CD4-positive, alpha-beta T cell treated with Interleukin-4 for 1 hour (primary cell): ENCODE measurements at regions not wholly inside any gene's neighbourhood (a gene's known extent, or its start where the extent isn't known, plus 50 kb on each side); places are given as distances from the start of the nearest gene placed in this dataset.

Experiments used
- DNase-seq, 2 donors: peaks; one replicate each; pipeline ENCODE4 v3.0.0-alpha.2; 2020 to 2022

DNA sequence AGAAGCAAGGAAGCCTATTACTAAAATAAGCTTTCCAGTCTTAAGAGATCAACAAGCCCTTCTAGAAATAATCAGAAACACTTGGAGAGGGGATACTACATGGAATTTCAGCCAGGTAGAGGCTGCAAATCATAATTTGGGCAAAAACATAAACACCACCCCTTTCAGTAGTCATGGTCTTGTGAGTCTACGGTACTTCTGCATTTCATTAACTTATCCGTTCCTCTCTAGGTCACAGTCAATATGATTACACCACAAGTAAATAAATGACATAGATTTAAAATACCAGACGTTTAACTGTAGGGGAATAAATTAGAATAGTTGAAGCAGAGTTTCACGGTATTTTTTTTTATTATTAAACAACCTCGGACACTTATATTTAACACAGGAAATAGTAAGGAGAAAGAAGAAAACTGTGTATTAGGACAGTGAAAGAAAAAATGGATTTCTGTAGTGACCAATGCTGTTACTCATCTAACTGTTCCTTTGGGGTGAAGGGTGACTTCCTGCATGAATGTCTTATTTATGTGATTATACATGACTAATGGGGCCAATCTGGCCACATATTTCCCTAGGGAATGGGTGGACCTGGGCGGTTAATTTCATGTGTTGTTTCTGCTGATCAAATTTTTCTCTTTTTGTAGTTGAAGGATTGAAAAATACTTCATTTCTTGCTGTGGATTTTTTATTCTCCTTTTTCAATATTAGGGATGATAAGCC lies 456.6 kb upstream of the UBE2E3 start:
- DNase-seq = no peak

DNA sequence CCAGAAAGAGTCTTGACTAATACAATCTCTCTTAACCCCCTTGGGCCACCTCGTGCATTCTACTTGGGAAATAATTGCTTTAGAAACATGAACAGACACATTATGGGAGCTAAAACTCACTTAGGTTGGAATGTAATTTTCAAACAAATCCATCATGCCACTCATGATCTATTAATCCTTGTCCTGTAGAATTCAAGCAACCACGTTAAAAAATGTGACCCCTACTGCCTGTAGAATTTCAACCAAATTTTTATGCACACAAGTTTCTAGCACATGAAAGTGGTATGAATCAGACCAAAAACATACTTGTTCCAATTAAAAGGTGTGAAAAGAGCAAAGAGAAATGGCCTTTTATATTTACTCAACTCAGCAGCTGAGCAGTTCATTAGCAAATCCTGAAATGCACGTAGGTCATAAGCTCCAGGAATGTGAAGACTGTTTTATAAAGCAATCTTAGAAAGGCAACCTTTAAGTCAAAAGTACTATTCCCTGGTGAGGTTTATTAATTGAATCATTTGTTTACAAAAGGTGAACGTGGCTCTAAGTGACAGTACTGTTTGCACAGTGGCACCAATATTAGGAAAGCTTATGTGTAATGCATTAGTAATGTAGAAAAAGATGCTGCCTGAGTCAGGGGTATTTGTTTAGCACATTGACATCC lies 459.4 kb upstream of the UBE2E3 start:
- no peak for DNase-seq

DNA sequence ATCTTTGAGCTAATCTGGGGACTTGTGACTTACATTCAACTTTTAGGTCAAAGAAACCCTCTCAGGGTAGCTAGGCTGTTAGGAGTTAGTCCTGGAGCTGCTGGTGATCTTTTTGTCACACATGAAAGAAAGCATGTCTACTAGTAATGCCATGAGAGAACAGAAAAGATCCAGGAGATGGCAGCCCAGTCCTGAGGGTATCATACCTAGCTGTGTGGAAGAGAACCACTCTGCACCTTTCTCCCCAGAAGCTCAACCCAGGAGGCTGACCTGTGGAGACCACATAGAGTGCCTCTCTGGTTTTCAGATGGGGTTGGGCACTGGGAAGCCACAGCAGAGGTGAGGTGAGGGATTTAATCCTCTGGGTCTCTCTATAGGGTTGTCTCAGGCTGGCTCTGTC lies 460.2 kb upstream of the UBE2E3 start:
- no peak for DNase-seq

DNA sequence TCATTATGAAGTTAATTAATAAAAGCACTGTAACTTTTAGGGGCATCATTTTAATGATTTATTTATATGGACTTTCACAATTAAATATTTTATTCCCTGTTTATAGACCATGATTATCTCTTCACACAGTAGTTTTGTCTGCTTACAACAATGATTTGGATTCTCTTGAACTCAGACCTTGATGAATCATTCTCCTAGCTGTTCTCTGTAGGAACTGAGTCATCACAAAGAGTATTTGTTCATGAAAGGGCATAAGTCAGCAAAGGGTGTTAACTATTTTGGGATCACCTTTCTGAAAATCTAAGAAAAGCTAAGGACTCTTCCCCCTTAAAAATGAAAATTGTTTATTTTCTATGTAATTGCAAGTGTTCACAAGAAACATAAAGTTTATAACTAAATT lies 461.1 kb upstream of the UBE2E3 start:
- DNase-seq = no peak

DNA sequence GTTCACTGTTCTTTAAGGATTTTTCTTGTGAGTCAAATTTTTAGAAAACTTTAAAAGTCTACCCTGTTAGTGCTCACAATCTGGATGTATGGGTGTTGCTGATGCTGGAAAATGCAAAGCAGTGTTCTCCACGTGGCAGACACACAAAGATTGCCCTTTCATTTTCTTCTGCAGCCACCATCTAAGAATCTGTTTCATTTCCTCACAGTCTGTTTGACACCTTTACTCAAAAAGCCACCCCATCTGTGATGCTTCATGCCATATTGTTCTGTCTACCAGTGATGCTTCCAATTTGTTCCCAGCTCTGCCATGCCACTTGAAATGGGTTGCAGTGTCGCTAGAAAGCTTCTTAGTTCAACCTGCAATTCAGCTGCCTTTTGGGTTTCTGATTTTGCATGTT lies 464.2 kb upstream of the UBE2E3 start:
- no peak for DNase-seq

DNA sequence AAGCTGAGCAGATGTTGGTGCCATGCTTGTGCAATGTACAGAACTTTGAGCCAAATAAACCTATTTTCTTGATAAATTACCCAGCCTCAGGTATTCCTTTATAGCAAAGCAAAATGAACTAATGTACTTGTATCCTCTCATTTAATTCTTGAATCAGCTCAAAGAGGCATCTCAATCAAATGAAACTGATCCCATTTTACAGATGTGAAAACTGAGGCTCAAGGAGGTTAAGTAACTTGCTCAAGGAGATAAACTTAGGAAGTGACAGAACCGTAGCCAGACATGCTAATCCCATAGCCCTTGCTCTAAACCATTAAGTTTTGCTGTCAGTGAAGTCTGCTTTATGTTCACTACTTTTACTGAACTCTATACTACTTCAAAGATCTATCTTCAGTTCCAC lies 467.0 kb upstream of the UBE2E3 start:
- DNase-seq = no peak

DNA sequence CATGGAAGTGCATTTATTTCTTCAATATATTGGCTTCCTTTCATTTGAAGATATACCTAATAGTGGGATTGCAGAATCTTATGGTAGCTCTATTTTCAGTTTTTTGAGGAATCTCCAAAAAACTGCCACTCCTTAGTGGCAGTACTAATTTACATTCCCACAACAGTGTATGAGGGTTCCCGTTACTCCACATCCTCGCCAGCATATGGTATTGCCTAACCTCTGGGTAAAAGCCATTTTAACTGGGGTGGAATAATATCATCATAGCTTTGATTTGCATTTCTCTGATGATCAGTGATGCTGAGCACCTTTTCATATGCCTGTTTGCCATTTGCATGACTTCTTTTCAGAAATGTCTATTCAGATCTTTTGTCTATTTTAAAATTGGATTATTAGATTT lies 471.9 kb upstream of the UBE2E3 start:
- no peak for DNase-seq

DNA sequence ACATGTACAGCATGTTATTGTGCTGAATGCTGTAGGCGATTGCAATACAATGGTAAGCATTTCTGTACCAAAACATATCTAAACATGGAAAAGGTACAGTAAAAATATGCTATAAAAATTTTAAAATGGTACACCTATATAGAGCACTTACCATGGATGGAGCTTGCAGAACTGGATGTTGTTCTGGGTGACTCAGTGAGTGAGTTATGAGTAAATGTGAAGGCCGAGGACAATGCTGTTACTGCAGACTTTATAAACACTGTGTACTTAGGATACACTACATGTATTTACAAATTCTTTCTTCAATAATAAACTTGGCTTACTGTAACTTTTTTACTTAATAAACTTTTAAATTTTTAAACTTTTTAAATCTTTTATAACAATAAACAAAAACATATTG lies 473.4 kb upstream of the UBE2E3 start:
- no peak for DNase-seq

DNA sequence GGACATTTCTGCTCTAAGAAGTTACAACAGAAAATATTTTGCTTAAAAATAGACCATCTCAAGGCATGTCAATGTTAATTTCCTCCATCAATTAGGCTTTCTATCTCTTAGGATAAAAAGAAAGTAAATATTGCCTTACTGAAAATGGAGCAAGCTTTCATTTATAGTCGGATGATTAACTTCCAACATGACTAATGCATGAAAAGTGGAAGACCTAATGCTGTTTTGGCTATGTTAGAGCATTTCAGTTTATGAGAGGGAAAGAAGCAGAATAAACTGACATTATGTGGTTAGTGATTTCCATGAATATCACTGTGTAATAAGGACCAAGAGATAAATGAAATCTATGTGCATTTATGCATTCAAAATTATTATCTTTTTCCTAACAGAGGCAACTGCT lies 475.2 kb upstream of the UBE2E3 start:
- DNase-seq = no peak

DNA sequence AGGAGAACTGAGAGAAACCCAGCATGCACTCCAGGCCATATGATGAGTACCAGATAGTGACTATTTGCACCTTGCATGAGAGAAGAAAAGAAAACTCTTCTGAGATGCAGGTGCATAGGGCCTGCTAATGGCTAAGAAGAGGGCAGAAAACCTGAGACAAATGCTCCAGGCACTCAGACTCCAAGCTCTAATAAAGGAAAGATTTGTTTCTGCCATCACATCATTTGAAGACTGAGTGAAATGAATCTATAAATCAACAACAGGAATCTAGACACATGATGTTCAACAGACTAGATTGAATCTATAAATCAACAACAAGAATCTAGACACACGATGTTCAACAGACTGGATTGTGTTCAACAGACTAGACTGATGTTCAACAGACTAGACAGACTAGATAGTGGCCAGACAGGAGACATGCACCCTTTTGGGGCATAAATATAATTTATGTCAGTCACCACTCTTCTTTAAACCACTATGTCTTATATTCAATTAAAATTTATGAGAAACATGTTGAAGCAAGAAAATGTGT lies 482.7 kb upstream of the UBE2E3 start:
- DNase-seq = no peak

DNA sequence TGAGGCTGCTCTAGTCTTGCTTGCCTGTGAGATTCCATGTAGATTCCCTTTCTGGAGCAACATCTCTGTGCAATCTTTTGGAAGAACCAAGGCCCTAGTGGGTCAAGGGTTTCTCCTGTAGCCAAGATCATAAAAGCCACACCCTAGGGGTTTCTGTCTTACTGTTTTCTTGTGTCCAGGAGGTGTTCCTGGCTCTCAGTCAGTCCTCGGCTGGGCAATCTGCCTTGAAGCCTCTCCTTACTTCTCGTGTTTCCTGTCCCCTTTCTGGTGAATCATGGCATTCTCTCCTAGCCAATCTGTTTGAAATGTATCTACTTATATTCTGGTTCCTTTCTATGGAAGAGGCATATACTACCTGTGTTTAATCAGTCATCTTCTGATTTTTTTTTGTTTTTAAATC lies 484.8 kb upstream of the UBE2E3 start:
- DNase-seq = no peak

DNA sequence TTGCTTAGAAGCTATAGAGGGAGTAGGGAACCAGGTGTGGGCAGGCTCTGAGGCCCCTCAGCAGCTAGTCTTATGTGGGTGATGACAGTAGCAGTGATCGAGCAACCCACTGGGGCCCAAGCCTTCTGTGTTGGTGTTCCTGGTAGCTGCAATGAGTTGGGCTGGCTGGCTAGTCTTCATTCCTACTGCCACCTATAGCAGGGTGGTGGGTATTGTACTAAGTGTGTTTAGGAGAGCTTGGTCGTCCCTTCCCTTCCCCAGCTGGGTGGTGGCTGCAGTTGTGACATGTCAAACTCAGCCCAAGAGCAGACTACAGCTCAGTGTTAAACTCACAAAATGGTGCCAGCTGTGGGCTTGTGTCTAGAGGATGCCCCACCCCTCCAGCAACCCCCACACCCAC lies 486.1 kb upstream of the UBE2E3 start:
- DNase-seq = no peak

DNA sequence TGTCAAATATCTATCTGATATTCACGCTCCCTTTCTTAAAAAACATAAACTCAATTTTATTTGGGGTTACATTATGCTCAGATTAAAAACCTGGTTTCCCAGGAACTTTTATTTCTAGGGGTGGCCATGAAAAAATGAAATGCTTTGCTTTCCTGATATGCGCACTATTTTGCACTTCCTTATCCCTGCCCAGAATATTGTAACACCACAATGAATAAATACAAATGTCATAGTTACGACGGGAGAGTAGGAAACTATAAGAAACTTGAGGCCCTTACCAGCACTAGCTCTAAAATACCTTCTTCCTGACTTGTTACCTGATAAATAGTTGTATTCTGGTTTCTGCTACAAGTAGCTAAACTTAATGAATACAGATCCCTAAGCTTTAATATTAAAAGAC lies 475.6 kb upstream of the CWC22 start:
- no peak for DNase-seq

DNA sequence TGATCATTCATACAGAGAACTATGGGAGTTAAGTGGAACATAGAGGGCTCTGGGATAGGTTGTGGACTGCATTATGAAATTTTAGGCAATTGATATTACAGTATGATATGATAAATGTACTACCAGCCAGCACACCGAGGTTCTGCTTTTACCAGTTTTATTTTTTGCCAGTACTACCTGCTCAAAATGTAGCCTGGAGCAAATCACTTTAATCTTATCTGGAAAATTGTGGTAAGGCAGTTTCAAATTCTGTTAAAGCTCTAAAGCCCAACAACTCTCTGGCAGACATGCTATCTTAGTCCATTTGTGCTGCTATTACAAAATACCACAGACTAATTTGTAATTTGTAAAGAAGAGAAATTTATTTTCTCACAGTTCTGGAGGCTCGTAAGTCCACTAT lies 474.9 kb upstream of the CWC22 start:
- DNase-seq = no peak

DNA sequence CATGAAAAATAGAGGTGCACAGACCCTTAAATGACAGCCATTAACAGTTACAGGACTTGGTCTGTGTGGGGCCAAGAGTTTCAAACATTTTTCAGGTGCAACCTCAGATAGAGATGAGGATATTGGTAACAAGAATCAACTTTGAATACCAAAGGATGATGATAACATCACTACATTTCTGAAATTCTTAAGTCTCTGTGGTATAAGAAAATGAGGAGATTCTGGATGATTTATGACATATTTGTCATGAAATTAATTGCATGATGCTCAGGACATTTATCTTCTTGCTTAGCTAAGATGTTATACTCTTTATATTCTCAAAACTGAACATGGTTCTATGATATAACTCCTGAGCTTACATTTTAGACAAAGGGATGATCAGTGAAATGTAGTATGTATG lies 471.8 kb upstream of the CWC22 start:
- DNase-seq = no peak

DNA sequence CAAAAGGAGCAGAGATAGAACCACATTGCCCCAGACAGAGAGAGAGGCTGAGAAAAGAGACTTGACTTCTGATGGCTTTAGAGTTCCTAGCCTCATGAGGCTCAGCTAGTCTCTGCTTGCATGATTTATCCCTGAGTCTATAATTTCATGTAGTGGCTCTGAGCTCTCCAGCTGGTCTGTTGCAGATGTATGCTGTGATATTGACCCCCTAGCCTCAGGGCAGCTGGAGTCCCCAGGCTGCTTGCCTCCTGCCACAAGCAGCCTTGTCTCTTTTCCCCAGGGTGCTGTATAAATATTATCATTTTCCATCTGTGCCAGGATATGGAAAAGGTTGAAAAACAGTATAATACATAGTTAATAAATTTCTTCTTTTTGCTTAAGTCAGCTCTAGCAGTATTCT lies 467.6 kb upstream of the CWC22 start:
- no peak for DNase-seq

DNA sequence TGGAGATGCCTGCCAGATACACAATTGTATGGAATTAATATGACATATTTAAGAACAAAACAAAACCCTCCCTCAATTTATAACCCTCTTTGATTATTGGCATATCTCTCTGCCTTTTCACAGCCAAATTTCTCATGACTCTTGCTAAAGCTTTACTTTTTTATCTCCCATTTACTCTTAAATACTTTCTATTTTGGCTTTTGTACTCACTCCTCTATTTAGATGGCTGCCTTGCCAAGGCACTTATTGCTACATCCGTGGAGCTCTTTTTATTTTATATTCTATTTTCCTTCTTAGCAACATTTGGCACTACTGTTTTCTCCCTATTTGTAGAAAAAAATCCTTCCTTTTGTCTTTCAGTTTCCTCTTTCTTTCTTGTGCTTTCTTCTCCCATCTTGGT lies 466.4 kb upstream of the CWC22 start:
- no peak for DNase-seq

DNA sequence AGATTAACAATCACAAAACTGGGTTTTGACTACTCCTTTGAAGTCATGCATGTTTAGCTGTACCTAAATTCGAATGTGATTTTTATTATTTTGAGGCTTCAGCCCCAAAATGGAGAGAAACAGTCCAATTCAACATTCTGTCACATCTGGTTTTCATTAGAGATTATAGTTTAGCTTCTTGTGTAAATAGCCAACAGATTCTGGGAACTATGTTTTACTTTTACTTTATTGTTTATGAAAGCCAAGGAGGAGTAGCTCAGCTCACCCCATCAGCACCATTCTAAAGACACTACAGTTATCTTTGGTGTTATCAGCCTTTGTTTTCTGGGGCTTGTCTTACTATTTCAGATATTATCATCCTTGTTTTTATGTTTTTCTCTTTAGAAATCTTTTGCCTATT lies 465.0 kb upstream of the CWC22 start:
- DNase-seq = no peak

DNA sequence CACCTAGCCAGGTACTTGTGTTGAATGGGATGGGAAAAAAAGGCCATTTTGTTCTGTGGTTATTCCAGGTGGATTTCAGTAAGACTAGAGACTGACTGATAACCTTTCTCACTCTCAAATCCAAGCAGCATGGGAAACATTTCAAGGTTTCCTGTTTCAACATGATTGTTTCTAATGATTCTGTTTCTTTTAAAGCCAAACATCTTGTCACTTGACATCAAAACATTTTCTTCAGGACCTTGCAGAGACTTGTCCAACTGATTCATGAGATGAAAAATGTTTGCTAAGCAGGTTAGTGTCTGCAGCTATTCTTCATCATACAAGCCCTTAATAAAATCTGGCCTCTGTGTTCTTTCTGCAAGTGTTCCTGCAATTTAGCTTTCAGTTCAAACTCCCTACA lies 456.5 kb upstream of the CWC22 start:
- no peak for DNase-seq

DNA sequence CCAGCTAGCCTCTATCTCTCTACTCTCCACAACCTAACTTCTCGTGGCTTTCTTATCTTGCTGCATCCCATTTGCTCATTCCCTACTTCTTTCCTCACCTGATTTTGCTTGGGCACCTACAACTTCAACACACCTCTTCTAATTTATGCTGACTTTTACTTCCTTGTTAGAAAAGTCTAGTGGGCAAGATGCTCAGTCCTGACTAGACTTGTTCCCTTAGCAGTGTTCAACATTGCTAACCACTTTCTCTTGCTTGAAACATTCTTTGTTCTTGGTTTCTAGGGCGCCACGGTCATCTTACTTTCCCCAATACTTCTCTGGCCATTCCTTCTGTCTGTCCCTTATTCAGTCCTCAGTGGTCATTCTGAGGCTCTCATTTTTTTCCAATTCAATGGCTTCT lies 454.7 kb upstream of the CWC22 start:
- no peak for DNase-seq

DNA sequence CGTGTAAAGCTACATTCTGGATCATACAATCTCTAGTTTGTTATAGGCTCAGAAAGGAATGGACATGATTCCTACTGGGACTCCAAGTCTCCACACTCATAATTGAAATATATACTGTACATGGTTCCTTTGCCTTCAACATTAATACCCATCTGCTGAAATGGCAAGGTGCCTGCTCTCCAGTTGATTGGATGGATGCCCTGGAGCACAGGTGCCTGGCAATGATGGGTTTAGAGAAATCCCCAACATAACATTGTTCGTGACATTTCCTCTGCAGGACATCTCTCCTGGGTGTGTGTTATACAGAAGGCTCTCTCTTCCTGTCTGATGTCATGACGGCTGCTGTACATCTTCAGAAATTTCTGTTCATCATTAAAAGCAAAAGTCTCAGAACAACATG lies 449.7 kb upstream of the CWC22 start:
- no peak for DNase-seq

DNA sequence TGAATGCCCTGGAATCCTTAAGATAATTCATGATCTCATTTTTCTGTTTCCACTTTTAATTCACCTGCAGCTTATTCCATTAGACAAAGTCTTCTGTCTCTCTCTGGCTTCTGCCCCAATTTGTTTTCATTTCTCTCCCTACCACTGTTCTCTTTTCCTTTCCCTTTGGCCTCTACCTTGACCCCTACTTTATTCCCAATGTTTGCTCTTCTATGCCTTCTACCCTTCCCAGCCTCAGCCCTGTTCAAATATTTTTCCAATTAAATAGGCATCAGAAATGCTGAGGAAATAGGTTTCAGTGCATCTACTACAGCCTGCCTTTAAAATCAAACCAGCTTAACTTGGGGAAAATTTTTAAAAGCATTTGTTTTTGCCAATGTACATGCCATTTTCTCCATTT lies 443.7 kb upstream of the CWC22 start:
- no peak for DNase-seq

DNA sequence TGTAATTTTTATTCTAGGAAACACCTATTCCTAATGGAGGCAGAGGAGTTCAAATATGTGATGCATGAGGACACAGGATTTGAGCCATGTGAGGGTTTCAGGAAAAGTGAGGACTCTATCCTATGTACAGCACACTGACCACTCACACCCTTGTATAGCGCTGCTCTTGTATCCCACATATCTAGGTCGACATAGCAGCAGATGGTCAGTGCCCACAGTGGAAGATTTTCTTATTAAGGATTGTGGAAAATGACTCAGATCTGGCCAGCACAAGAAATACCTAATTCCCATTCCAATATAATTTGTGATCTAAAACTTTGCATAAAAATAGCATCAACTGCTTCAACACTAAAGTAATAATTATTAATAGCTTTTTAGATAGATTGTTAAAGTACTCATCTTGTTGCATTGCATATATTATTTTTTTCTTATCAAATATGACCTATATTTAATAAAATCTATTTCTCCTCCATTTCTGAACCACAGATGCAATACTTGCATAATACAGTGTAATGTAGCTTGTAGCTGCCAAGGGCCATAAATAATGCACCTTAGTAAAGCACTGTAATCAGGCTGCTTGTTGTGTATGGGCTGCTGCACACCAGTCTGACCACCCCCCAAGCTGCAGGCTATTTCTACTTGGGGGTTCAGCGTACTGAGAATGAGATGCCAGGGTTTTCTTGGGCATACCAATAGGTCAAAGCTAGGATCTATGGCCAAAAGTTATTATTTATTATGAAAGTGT lies 442.2 kb upstream of the CWC22 start:
- DNase-seq = no peak

DNA sequence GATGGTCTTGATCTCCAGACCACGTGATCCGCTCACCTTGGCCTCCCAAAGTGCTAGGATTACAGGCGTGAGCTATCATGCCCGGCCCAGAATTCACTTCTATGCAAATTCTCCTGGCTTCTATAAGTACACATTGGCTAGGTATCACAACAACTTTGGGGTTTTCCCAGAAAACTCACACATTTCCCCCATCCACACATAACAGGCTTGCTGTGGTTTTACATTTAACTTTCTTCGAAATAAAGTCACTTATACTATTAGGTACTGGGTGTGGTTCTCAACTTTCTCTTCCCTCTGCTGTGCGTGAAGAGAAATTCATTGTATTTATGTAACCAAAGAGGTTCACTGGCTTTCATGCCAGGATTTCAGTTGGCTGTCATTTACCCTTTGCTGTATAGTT lies 439.4 kb upstream of the CWC22 start:
- no peak for DNase-seq
